OCI-LY3 (cell line): ENCODE measurements at regions not wholly inside any gene's neighbourhood (a gene's known extent, or its start where the extent isn't known, plus 50 kb on each side); places are given as distances from the start of the nearest gene placed in this dataset.

Experiments used
- EZH2phosphoT487 ChIP-seq: fragments of 200-600 bp; shearing (Covaris generic); IDR thresholded peaks from 2 replicates; pipeline ENCODE4 v1.6.1; 2018; ENCODE audit warnings: antibody characterized with exemption, mixed run types, low read depth
- TF ChIP-seq, protein P1 (sequence below): fragments of 200-600, 300-600 bp; sonication (generic); IDR thresholded peaks from 2 replicates; pipeline ENCODE4 v1.5.1; 2014; ENCODE audit warnings: antibody characterized with exemption, low read length, low read depth

DNA sequence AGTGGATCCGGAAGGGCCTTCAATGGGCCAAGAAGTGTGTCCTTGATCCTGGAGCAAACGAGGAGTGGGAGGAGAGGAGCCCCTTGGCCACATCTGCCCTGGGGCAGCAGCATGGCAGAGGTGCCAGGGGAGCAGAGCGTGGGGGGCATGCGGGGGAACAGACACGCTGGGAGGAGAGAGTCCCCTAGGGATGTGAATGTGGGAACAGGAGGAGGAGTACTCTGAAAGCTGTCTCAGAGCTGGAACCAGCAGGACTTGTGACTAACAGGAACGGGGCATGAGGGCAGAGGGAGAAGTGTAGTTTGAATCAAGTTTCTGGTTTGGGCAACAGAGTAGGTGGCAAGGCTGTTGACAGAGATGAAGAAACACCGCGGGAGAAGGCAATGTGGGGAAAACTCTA is 54.5 kb upstream of the SLC35C1 start:
- TF ChIP-seq, protein P1, sequence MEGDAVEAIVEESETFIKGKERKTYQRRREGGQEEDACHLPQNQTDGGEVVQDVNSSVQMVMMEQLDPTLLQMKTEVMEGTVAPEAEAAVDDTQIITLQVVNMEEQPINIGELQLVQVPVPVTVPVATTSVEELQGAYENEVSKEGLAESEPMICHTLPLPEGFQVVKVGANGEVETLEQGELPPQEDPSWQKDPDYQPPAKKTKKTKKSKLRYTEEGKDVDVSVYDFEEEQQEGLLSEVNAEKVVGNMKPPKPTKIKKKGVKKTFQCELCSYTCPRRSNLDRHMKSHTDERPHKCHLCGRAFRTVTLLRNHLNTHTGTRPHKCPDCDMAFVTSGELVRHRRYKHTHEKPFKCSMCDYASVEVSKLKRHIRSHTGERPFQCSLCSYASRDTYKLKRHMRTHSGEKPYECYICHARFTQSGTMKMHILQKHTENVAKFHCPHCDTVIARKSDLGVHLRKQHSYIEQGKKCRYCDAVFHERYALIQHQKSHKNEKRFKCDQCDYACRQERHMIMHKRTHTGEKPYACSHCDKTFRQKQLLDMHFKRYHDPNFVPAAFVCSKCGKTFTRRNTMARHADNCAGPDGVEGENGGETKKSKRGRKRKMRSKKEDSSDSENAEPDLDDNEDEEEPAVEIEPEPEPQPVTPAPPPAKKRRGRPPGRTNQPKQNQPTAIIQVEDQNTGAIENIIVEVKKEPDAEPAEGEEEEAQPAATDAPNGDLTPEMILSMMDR: no peak
- no peak for TF ChIP-seq EZH2phosphoT487
